ENCODE measurements at regions not wholly inside any gene's neighbourhood (a gene's known extent, or its start where the extent isn't known, plus 50 kb on each side); places are given as distances from the start of the nearest gene placed in this dataset.
"Not testable (repeated sequence)": the region's sequence is repeated elsewhere in the genome, so short reads cannot be mapped to it uniquely, and the experiment has no call there.

- WGBS, 2 experiments: 95 to 97% methylated on average over 3 of the region's 3 CpGs
- Histone ChIP-seq H3K4me1 (ENCODE audit: control insufficient read depth, insufficient read depth, low read length) (no peaks in the 10 kb centered on the region), H3K9me3 (ENCODE audit: control insufficient read depth, low read length) (no peaks in the 10 kb centered on the region), H3K36me3 (ENCODE audit: control insufficient read depth, insufficient read depth, low read length) (no peaks in the 10 kb centered on the region), H3K4me3 (ENCODE audit: insufficient read depth, low read depth, low read length) (no peak overlapping the region), H3K27ac (ENCODE audit: insufficient read depth, low read depth, low read length, poor library complexity, severe bottlenecking) (no peak overlapping the region), H3K27me3 (ENCODE audit: control insufficient read depth, insufficient read depth, low read length, poor library complexity, severe bottlenecking) (no peaks in the 10 kb centered on the region)
Measured at GRCh38 chr5:52626312-52626711, 161.4 kb upstream of the ITGA1 start.

GRCh38 chr5:52627740-52628139 lies 160.0 kb upstream of the ITGA1 start:
- H3K4me3 ChIP-seq (ENCODE audit: insufficient read depth, low read depth, low read length): no peak overlapping the region
- no peaks in the 10 kb centered on the region for H3K36me3 ChIP-seq (ENCODE audit: control insufficient read depth, insufficient read depth, low read length)
- H3K27me3 ChIP-seq (ENCODE audit: control insufficient read depth, insufficient read depth, low read length, poor library complexity, severe bottlenecking): no peaks in the 10 kb centered on the region
- WGBS, 2 experiments: 100% methylated on average over 1 of the region's 1 CpG
- H3K9me3 ChIP-seq (ENCODE audit: control insufficient read depth, low read length): no peaks in the 10 kb centered on the region
- H3K27ac ChIP-seq (ENCODE audit: insufficient read depth, low read depth, low read length, poor library complexity, severe bottlenecking): no peak overlapping the region
- no peaks in the 10 kb centered on the region for H3K4me1 ChIP-seq (ENCODE audit: control insufficient read depth, insufficient read depth, low read length)

GRCh38 chr5:52632281-52632680 lies 155.4 kb upstream of the ITGA1 start:
- H3K4me1 ChIP-seq (ENCODE audit: control insufficient read depth, insufficient read depth, low read length): no peaks in the 10 kb centered on the region
- WGBS, 2 experiments: 79 to 100% methylated on average over 1 of the region's 1 CpG
- H3K27ac ChIP-seq (ENCODE audit: insufficient read depth, low read depth, low read length, poor library complexity, severe bottlenecking): no peak overlapping the region
- H3K36me3 ChIP-seq (ENCODE audit: control insufficient read depth, insufficient read depth, low read length): no peaks in the 10 kb centered on the region
- no peaks in the 10 kb centered on the region for H3K27me3 ChIP-seq (ENCODE audit: control insufficient read depth, insufficient read depth, low read length, poor library complexity, severe bottlenecking)
- no peaks in the 10 kb centered on the region for H3K9me3 ChIP-seq (ENCODE audit: control insufficient read depth, low read length)
- no peak overlapping the region for H3K4me3 ChIP-seq (ENCODE audit: insufficient read depth, low read depth, low read length)

- H3K9me3 ChIP-seq (ENCODE audit: control insufficient read depth, low read length); H3K36me3 ChIP-seq (ENCODE audit: control insufficient read depth, insufficient read depth, low read length); H3K27me3 ChIP-seq (ENCODE audit: control insufficient read depth, insufficient read depth, low read length, poor library complexity, severe bottlenecking); H3K27ac ChIP-seq (ENCODE audit: insufficient read depth, low read depth, low read length, poor library complexity, severe bottlenecking); H3K4me1 ChIP-seq (ENCODE audit: control insufficient read depth, insufficient read depth, low read length); H3K4me3 ChIP-seq (ENCODE audit: insufficient read depth, low read depth, low read length): not testable (repeated sequence)
- WGBS, 2 experiments: 93 to 98% methylated on average over 3 of the region's 4 CpGs
Measured at GRCh38 chr5:52634171-52634570, 153.5 kb upstream of the ITGA1 start.

- WGBS, 2 experiments: 96 to 100% methylated on average over 1 of the region's 1 CpG
- Histone ChIP-seq H3K4me1 (ENCODE audit: control insufficient read depth, insufficient read depth, low read length) (no peaks in the 10 kb centered on the region), H3K9me3 (ENCODE audit: control insufficient read depth, low read length) (no peaks in the 10 kb centered on the region), H3K36me3 (ENCODE audit: control insufficient read depth, insufficient read depth, low read length) (no peaks in the 10 kb centered on the region), H3K4me3 (ENCODE audit: insufficient read depth, low read depth, low read length) (no peak overlapping the region), H3K27me3 (ENCODE audit: control insufficient read depth, insufficient read depth, low read length, poor library complexity, severe bottlenecking) (no peaks in the 10 kb centered on the region), H3K27ac (ENCODE audit: insufficient read depth, low read depth, low read length, poor library complexity, severe bottlenecking) (no peak overlapping the region)
Measured at GRCh38 chr5:52638732-52639131, 149.0 kb upstream of the ITGA1 start.

- Histone ChIP-seq H3K36me3 (ENCODE audit: control insufficient read depth, insufficient read depth, low read length) (no peaks in the 10 kb centered on the region), H3K4me1 (ENCODE audit: control insufficient read depth, insufficient read depth, low read length) (no peaks in the 10 kb centered on the region), H3K27ac (ENCODE audit: insufficient read depth, low read depth, low read length, poor library complexity, severe bottlenecking) (no peak overlapping the region), H3K4me3 (ENCODE audit: insufficient read depth, low read depth, low read length) (no peak overlapping the region), H3K27me3 (ENCODE audit: control insufficient read depth, insufficient read depth, low read length, poor library complexity, severe bottlenecking) (no peaks in the 10 kb centered on the region), H3K9me3 (ENCODE audit: control insufficient read depth, low read length) (no peaks in the 10 kb centered on the region)
- WGBS, 2 experiments: 86 to 90% methylated on average over 2 of the region's 2 CpGs
Measured at GRCh38 chr5:52648726-52649125, 139.0 kb upstream of the ITGA1 start.

- no peaks in the 10 kb centered on the region for H3K9me3 ChIP-seq (ENCODE audit: control insufficient read depth, low read length)
- no peaks in the 10 kb centered on the region for H3K4me1 ChIP-seq (ENCODE audit: control insufficient read depth, insufficient read depth, low read length)
- no peaks in the 10 kb centered on the region for H3K36me3 ChIP-seq (ENCODE audit: control insufficient read depth, insufficient read depth, low read length)
- H3K4me3 ChIP-seq (ENCODE audit: insufficient read depth, low read depth, low read length): no peak overlapping the region
- 50 to 87% methylated on average over 1 of the region's 1 CpG for WGBS, 2 experiments
- no peaks in the 10 kb centered on the region for H3K27me3 ChIP-seq (ENCODE audit: control insufficient read depth, insufficient read depth, low read length, poor library complexity, severe bottlenecking)
- no peak overlapping the region for H3K27ac ChIP-seq (ENCODE audit: insufficient read depth, low read depth, low read length, poor library complexity, severe bottlenecking)
Measured at GRCh38 chr5:52655163-52655562, 132.6 kb upstream of the ITGA1 start.

GRCh38 chr5:52656569-52657246 lies 131.0 kb upstream of the ITGA1 start:
- no peaks in the 10 kb centered on the region for H3K9me3 ChIP-seq (ENCODE audit: control insufficient read depth, low read length)
- 77 to 83% methylated on average over 2 to 4 of the region's 4 CpGs for WGBS, 2 experiments
- H3K27ac ChIP-seq (ENCODE audit: insufficient read depth, low read depth, low read length, poor library complexity, severe bottlenecking): no peak overlapping the region
- H3K4me3 ChIP-seq (ENCODE audit: insufficient read depth, low read depth, low read length): no peak overlapping the region
- no peaks in the 10 kb centered on the region for H3K36me3 ChIP-seq (ENCODE audit: control insufficient read depth, insufficient read depth, low read length)
- H3K27me3 ChIP-seq (ENCODE audit: control insufficient read depth, insufficient read depth, low read length, poor library complexity, severe bottlenecking): no peaks in the 10 kb centered on the region
- no peaks in the 10 kb centered on the region for H3K4me1 ChIP-seq (ENCODE audit: control insufficient read depth, insufficient read depth, low read length)

GRCh38 chr5:52657247-52657645 lies 130.5 kb upstream of the ITGA1 start:
- H3K9me3 ChIP-seq (ENCODE audit: control insufficient read depth, low read length): no peaks in the 10 kb centered on the region
- H3K4me3 ChIP-seq (ENCODE audit: insufficient read depth, low read depth, low read length): no peak overlapping the region
- 20 to 50% methylated on average over 1 to 3 of the region's 3 CpGs for WGBS, 2 experiments

GRCh38 chr5:52658246-52658645 lies 129.5 kb upstream of the ITGA1 start:
- H3K4me3 ChIP-seq (ENCODE audit: insufficient read depth, low read depth, low read length): no peak overlapping the region
- no peaks in the 10 kb centered on the region for H3K4me1 ChIP-seq (ENCODE audit: control insufficient read depth, insufficient read depth, low read length)
- H3K9me3 ChIP-seq (ENCODE audit: control insufficient read depth, low read length): no peaks in the 10 kb centered on the region
- 94 to 100% methylated on average over 2 of the region's 2 CpGs for WGBS, 2 experiments
- no peak overlapping the region for H3K27ac ChIP-seq (ENCODE audit: insufficient read depth, low read depth, low read length, poor library complexity, severe bottlenecking)
- no peaks in the 10 kb centered on the region for H3K27me3 ChIP-seq (ENCODE audit: control insufficient read depth, insufficient read depth, low read length, poor library complexity, severe bottlenecking)
- no peaks in the 10 kb centered on the region for H3K36me3 ChIP-seq (ENCODE audit: control insufficient read depth, insufficient read depth, low read length)

More at GRCh38 chr5:52657247-52657645, 130.5 kb upstream of the ITGA1 start:
- Histone ChIP-seq H3K27me3 (ENCODE audit: control insufficient read depth, insufficient read depth, low read length, poor library complexity, severe bottlenecking) (no peaks in the 10 kb centered on the region), H3K27ac (ENCODE audit: insufficient read depth, low read depth, low read length, poor library complexity, severe bottlenecking) (no peak overlapping the region), H3K36me3 (ENCODE audit: control insufficient read depth, insufficient read depth, low read length) (no peaks in the 10 kb centered on the region), H3K4me1 (ENCODE audit: control insufficient read depth, insufficient read depth, low read length) (no peaks in the 10 kb centered on the region)

GRCh38 chr5:52660621-52661020 lies 127.1 kb upstream of the ITGA1 start:
- no peaks in the 10 kb centered on the region for H3K27me3 ChIP-seq (ENCODE audit: control insufficient read depth, insufficient read depth, low read length, poor library complexity, severe bottlenecking)
- WGBS, 2 experiments: 93 to 100% methylated on average over 1 of the region's 1 CpG
- no peaks in the 10 kb centered on the region for H3K36me3 ChIP-seq (ENCODE audit: control insufficient read depth, insufficient read depth, low read length)
- no peaks in the 10 kb centered on the region for H3K9me3 ChIP-seq (ENCODE audit: control insufficient read depth, low read length)
- no peak overlapping the region for H3K4me3 ChIP-seq (ENCODE audit: insufficient read depth, low read depth, low read length)
- no peak overlapping the region for H3K27ac ChIP-seq (ENCODE audit: insufficient read depth, low read depth, low read length, poor library complexity, severe bottlenecking)
- no peaks in the 10 kb centered on the region for H3K4me1 ChIP-seq (ENCODE audit: control insufficient read depth, insufficient read depth, low read length)

Data from ectodermal cell (in vitro differentiated cells).